Peyer's patch (tissue), 4 donors: ENCODE measurements at regions not wholly inside any gene's neighbourhood (a gene's known extent, or its start where the extent isn't known, plus 50 kb on each side); places are given as distances from the start of the nearest gene placed in this dataset.

Source experiments
- CTCF ChIP-seq, 6 experiments: fragments of 450-650 bp in 4 of 6; fragments of 200-600 bp in 2 of 6; sonication (generic) in 1 of 6; IDR thresholded peaks; one replicate each; pipeline ENCODE4 v1.5.1; 2017 to 2019; ENCODE audit warnings: antibody characterized with exemption in 6 of 6, mild to moderate bottlenecking in 3 of 6, moderate library complexity in 1 of 6
- POLR2A ChIP-seq, 2 donors: fragments of 450-650 bp; IDR thresholded peaks; one replicate each; pipeline ENCODE4 v1.5.1; 2017; ENCODE audit warnings: antibody characterized with exemption in 2 of 2, mild to moderate bottlenecking in 2 of 2, moderate library complexity in 2 of 2

DNA sequence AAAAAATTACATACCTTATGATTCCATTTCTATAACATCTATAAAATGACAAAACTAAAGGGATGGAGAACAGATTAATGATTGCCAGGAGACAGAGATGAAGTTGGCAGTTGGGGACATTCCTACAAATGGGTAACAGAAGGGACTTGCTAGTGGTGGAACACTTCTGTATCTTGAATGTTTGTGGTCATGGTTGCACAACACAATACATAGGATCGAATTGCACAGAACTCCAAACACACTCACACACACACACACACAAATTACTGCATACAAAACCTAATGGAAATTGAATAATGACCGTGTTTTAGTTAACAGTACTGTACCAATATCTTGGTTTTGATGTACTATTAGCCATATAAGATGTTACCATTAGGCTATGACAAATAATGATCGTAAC, 330.7 kb upstream of the POU5F2 start:
- TF ChIP-seq CTCF (IDR thresholded peaks at IDR 0.05) = no peak
- no peak for TF ChIP-seq POLR2A (IDR thresholded peaks at IDR 0.05)
